ENCODE measurements at regions not wholly inside any gene's neighbourhood (a gene's known extent, or its start where the extent isn't known, plus 50 kb on each side); places are given as distances from the start of the nearest gene placed in this dataset.

DNA sequence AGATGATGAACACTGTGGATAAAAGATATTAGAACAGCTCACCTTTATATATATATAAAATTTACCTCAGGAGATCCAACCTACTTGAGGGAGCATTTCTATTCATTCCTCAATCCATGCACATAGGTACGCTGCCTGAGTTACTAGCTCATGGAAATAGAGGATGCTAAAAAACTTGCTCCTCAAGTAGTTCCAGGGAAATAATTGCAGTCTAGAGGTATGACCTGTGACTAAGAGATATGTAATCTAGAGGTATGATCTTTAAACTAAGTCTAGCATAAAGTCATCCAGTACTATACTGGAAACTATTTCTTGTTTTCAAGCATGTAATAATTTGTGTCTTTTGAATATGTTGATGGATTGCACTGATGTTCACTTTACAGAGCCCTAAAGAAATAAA, 471.2 kb downstream of the TAF11L14 start:
- Histone ChIP-seq H3K79me2 (ENCODE audit: insufficient read depth) (no peaks in the 10 kb centered on the region), H3K27ac (no peak overlapping the region), H3K9ac (no peak overlapping the region), H2AFZ (no peak overlapping the region), H3F3A (ENCODE audit: insufficient read depth) (no peaks in the 10 kb centered on the region), H3K9me3 (ENCODE audit: low read depth) (no peaks in the 10 kb centered on the region), H3K9me2 (ENCODE audit: insufficient read depth) (no peaks in the 10 kb centered on the region), H3K4me2 (ENCODE audit: unreplicated experiment) (no peak overlapping the region), H4K20me1 (ENCODE audit: insufficient read depth) (no peaks in the 10 kb centered on the region), H3K4me1 (ENCODE audit: insufficient read depth) (no peaks in the 10 kb centered on the region), H3K4me3 (no peak overlapping the region), H3K36me3 (ENCODE audit: low read depth) (no peaks in the 10 kb centered on the region), H3K27me3 (replicated peaks; ENCODE audit: insufficient read depth) (no peaks in the 10 kb centered on the region)
- TF ChIP-seq EZH2 (IDR thresholded peaks at IDR 0.05; ENCODE audit: insufficient read depth, poor library complexity, severe bottlenecking) (no peak), EZH2phosphoT487 (IDR thresholded peaks at IDR 0.05; ENCODE audit: insufficient read depth, low read depth) (no peak)
- 41 to 72% methylated on average over 1 of the region's 1 CpG for WGBS, 2 experiments (ENCODE audit: low coverage in 1 of 2, low lambda C conversion rate in 2 of 2, missing lambda C conversion rate in 2 of 2)
- DNase-seq = no peak
- in situ Hi-C loops (cut with MboI) = loop anchor here (25.0 kb wide), 1 partner anchor 893 kb away; the partner anchor contains the start of gene BASP1

DNA sequence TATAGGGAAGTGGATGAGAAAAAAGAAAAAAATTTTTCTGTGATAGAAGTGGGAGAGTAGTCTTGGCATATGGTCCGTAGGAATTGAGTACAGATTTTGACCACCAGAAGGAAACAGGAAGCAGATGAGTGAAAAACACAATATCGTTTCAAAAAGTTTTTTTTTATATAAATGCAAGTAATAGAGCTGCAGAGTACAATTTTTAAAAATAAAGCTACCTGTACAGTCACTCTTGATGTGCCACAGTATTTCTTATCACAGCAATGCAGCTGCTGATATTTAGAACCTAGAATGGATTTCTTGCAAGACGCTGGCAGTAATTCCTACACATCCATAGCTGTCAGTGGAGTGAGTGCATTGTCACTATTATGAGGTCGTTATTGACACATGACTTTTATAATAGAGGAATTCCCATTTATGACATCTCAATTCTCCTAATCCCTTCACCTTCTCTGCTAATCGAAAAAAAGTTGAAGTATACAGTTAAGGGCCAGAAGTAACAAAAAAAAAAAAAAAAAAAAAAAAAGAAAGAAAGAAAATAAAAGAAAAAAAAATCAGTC, 477.7 kb downstream of the TAF11L14 start:
- Histone ChIP-seq H2AFZ (no peak overlapping the region), H3K36me3 (ENCODE audit: low read depth) (no peaks in the 10 kb centered on the region), H3K27ac (no peak overlapping the region), H3K27me3 (replicated peaks; ENCODE audit: insufficient read depth) (no peaks in the 10 kb centered on the region), H3K4me2 (ENCODE audit: unreplicated experiment) (no peak overlapping the region), H3K9ac (no peak overlapping the region), H3K9me2 (ENCODE audit: insufficient read depth) (no peaks in the 10 kb centered on the region), H3F3A (ENCODE audit: insufficient read depth) (no peaks in the 10 kb centered on the region), H3K4me1 (ENCODE audit: insufficient read depth) (no peaks in the 10 kb centered on the region), H3K9me3 (ENCODE audit: low read depth) (no peaks in the 10 kb centered on the region), H3K79me2 (ENCODE audit: insufficient read depth) (no peaks in the 10 kb centered on the region), H3K4me3 (no peak overlapping the region), H4K20me1 (ENCODE audit: insufficient read depth) (no peaks in the 10 kb centered on the region)
- in situ Hi-C loops (cut with MboI) = loop anchor here (25.0 kb wide), 1 partner anchor 900 kb away; the partner anchor contains the start of gene BASP1
- no peak for DNase-seq
- no peak for TF ChIP-seq EZH2 (IDR thresholded peaks at IDR 0.05; ENCODE audit: insufficient read depth, poor library complexity, severe bottlenecking)
- TF ChIP-seq EZH2phosphoT487 (IDR thresholded peaks at IDR 0.05; ENCODE audit: insufficient read depth, low read depth) = no peak
- WGBS, 2 experiments (ENCODE audit: low coverage in 1 of 2, low lambda C conversion rate in 2 of 2, missing lambda C conversion rate in 2 of 2) = 15 to 23% methylated on average over 4 to 5 of the region's 5 CpGs

DNA sequence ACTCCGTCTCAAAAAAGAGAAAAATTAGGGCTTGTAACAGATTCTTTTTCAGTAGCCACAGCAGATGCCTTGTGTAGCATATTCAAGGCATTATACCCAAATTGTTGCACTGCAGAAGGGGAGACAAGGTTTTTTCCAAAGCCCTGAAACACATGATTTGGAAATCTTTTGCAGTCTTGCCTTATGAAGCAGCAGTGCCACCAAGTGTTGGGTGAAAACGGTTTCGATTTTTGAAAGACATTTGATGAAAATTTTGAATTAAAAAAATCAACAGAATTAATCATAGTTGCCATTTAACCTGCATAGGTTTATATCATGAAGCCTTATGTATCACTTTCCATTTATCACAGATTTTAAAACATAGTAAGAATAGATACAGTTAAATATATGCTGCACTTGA, 479.5 kb downstream of the TAF11L14 start:
- 23% methylated on average over 3 of the region's 3 CpGs for WGBS, 2 experiments (ENCODE audit: low coverage in 1 of 2, low lambda C conversion rate in 2 of 2, missing lambda C conversion rate in 2 of 2)
- Histone ChIP-seq H3K4me3 (no peak overlapping the region), H3K27me3 (replicated peaks; ENCODE audit: insufficient read depth) (no peaks in the 10 kb centered on the region), H3K9me3 (ENCODE audit: low read depth) (no peaks in the 10 kb centered on the region), H3K4me1 (ENCODE audit: insufficient read depth) (no peaks in the 10 kb centered on the region), H3K36me3 (ENCODE audit: low read depth) (no peaks in the 10 kb centered on the region), H3F3A (ENCODE audit: insufficient read depth) (no peaks in the 10 kb centered on the region), H3K27ac (no peak overlapping the region), H3K4me2 (ENCODE audit: unreplicated experiment) (no peak overlapping the region), H2AFZ (no peak overlapping the region), H3K9ac (no peak overlapping the region), H4K20me1 (ENCODE audit: insufficient read depth) (no peaks in the 10 kb centered on the region), H3K79me2 (ENCODE audit: insufficient read depth) (no peaks in the 10 kb centered on the region), H3K9me2 (ENCODE audit: insufficient read depth) (no peaks in the 10 kb centered on the region)
- in situ Hi-C loops (cut with MboI) = loop anchor here (25.0 kb wide), 1 partner anchor 901 kb away; the partner anchor contains the start of gene BASP1
- peak; percentile 35 for DNase-seq
- no peak for TF ChIP-seq EZH2 (IDR thresholded peaks at IDR 0.05; ENCODE audit: insufficient read depth, poor library complexity, severe bottlenecking)
- no peak for TF ChIP-seq EZH2phosphoT487 (IDR thresholded peaks at IDR 0.05; ENCODE audit: insufficient read depth, low read depth)

DNA sequence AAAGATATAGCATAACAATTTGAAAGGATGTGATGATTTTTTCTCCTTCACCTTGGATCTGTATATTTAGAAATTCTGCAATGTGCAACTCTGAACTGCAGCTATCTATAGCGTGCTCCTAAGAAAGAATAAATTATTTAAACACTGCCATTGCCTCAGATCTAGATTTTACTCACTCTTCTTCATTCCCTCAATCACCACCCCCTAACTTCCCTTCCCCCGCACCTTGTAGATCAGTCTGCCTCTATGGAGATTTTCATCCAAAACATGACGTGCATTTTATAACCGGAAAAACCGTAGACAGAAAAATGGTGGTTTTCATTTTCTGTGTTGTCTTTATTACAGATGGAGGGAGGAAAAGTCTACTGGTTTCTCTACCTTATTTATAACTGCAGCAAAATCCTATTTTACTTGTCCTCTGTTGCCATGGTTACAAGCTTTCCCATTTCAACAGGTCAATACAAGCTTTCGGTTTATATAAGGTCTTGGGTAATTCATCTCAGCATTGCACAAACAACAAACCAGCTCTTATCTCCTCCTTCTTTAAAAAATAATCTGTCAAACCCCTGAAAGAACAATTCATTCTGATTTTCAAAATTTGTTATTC, 480.0 kb downstream of the TAF11L14 start:
- Histone ChIP-seq H3K4me2 (ENCODE audit: unreplicated experiment) (no peak overlapping the region), H3K4me1 (ENCODE audit: insufficient read depth) (no peaks in the 10 kb centered on the region), H3F3A (ENCODE audit: insufficient read depth) (no peaks in the 10 kb centered on the region), H4K20me1 (ENCODE audit: insufficient read depth) (no peaks in the 10 kb centered on the region), H3K27me3 (replicated peaks; ENCODE audit: insufficient read depth) (no peaks in the 10 kb centered on the region), H3K27ac (no peak overlapping the region), H3K79me2 (ENCODE audit: insufficient read depth) (no peaks in the 10 kb centered on the region), H3K9me2 (ENCODE audit: insufficient read depth) (no peaks in the 10 kb centered on the region), H3K4me3 (no peak overlapping the region), H2AFZ (no peak overlapping the region), H3K36me3 (ENCODE audit: low read depth) (no peaks in the 10 kb centered on the region), H3K9me3 (ENCODE audit: low read depth) (no peaks in the 10 kb centered on the region), H3K9ac (no peak overlapping the region)
- TF ChIP-seq EZH2 (IDR thresholded peaks at IDR 0.05; ENCODE audit: insufficient read depth, poor library complexity, severe bottlenecking) (no peak), EZH2phosphoT487 (IDR thresholded peaks at IDR 0.05; ENCODE audit: insufficient read depth, low read depth) (no peak)
- WGBS, 2 experiments (ENCODE audit: low coverage in 1 of 2, low lambda C conversion rate in 2 of 2, missing lambda C conversion rate in 2 of 2) = 19 to 21% methylated on average over 6 of the region's 6 CpGs
- in situ Hi-C loops (cut with MboI) = loop anchor here (25.0 kb wide), 1 partner anchor 902 kb away; the partner anchor contains the start of gene BASP1
- DNase-seq = peak; percentile 1
